H9 (cell line): ENCODE measurements at regions not wholly inside any gene's neighbourhood (a gene's known extent, or its start where the extent isn't known, plus 50 kb on each side); places are given as distances from the start of the nearest gene placed in this dataset.

Experiments used
- DNase-seq: peaks from one replicate; pipeline ENCODE4 v3.0.0-alpha.2; 2017
- H2AFZ ChIP-seq: one replicate; pipeline ENCODE4 v1.6.1; 2013; ENCODE audit warnings: mild to moderate bottlenecking, low read length, control low read depth, moderate library complexity
- H2AK5ac ChIP-seq: 2 replicates; pipeline ENCODE4 v1.6.1; 2013; ENCODE audit warnings: low read length, control low read depth, mixed read lengths; ENCODE audit not compliant: insufficient read length
- H2BK120ac ChIP-seq: one replicate; pipeline ENCODE4 v1.6.1; 2013; ENCODE audit warnings: low read depth, mild to moderate bottlenecking, low read length, control low read depth, inconsistent platforms; ENCODE audit not compliant: poor library complexity, severe bottlenecking
- H2BK12ac ChIP-seq: 2 replicates; pipeline ENCODE4 v1.6.1; 2013; ENCODE audit warnings: low read length, control low read depth, mixed read lengths, low read depth; ENCODE audit not compliant: insufficient read length
- H2BK15ac ChIP-seq: 2 replicates; pipeline ENCODE4 v1.6.1; 2013; ENCODE audit warnings: low read depth, low read length, control low read depth
- H2BK20ac ChIP-seq: one replicate; pipeline ENCODE4 v1.6.1; 2013; ENCODE audit warnings: low read depth, mild to moderate bottlenecking, low read length, control low read depth, inconsistent platforms; ENCODE audit not compliant: poor library complexity, severe bottlenecking
- H2BK5ac ChIP-seq: 2 replicates; pipeline ENCODE4 v1.6.1; 2013; ENCODE audit warnings: low read length, control low read depth, mixed read lengths; ENCODE audit not compliant: insufficient read length
- H3K14ac ChIP-seq: 2 replicates; pipeline ENCODE4 v1.6.1; 2013; ENCODE audit warnings: low read length, control low read depth; ENCODE audit not compliant: insufficient read depth
- H3K18ac ChIP-seq: 2 replicates; pipeline ENCODE4 v1.6.1; 2013; ENCODE audit warnings: low read depth, mild to moderate bottlenecking, mixed read lengths, low read length, control low read depth; ENCODE audit not compliant: insufficient read length
- H3K23ac ChIP-seq: 2 replicates; pipeline ENCODE4 v1.6.1; 2013; ENCODE audit warnings: low read length, control low read depth, mixed read lengths, low read depth; ENCODE audit not compliant: insufficient read length
- H3K23me2 ChIP-seq: 2 replicates; pipeline ENCODE4 v1.6.1; 2013; ENCODE audit warnings: low read depth, mild to moderate bottlenecking, mixed read lengths, low read length, control low read depth; ENCODE audit not compliant: insufficient read length, poor library complexity, severe bottlenecking
- H3K27ac ChIP-seq: 2 replicates; pipeline ENCODE4 v1.5.1; 2013; ENCODE audit warnings: low read length, control low read depth, mixed read lengths, low read depth; ENCODE audit not compliant: insufficient read length
- H3K27me3 ChIP-seq: 2 replicates; pipeline ENCODE4 v1.6.1; 2013; ENCODE audit warnings: low read length, control low read depth, inconsistent platforms; ENCODE audit not compliant: insufficient read depth
- H3K4ac ChIP-seq: 2 replicates; pipeline ENCODE4 v1.6.1; 2013; ENCODE audit warnings: low read depth, mild to moderate bottlenecking, control low read depth, inconsistent platforms, low read length, moderate library complexity
- H3K4me1 ChIP-seq: 2 replicates; pipeline ENCODE4 v1.6.1; 2013; ENCODE audit warnings: low read length, control low read depth, inconsistent platforms; ENCODE audit not compliant: insufficient read depth
- H3K4me2 ChIP-seq: 2 replicates; pipeline ENCODE4 v1.6.1; 2013; ENCODE audit warnings: low read length, control low read depth, mixed read lengths; ENCODE audit not compliant: insufficient read length, insufficient read depth
- H3K56ac ChIP-seq: 2 replicates; pipeline ENCODE4 v1.6.1; 2013; ENCODE audit warnings: low read depth, mild to moderate bottlenecking, mixed read lengths, low read length, control low read depth; ENCODE audit not compliant: insufficient read length
- H3K79me1 ChIP-seq: 2 replicates; pipeline ENCODE4 v1.6.1; 2013; ENCODE audit warnings: low read depth, mild to moderate bottlenecking, moderate library complexity, low read length, control low read depth, inconsistent platforms; ENCODE audit not compliant: insufficient read depth, poor library complexity, severe bottlenecking
- H3K79me2 ChIP-seq: 2 replicates; pipeline ENCODE4 v1.6.1; 2013; ENCODE audit warnings: low read length, control low read depth, inconsistent platforms; ENCODE audit not compliant: insufficient read depth
- H3K9ac ChIP-seq: 2 replicates; pipeline ENCODE4 v1.6.1; 2013; ENCODE audit warnings: low read length, control low read depth, mixed read lengths; ENCODE audit not compliant: insufficient read length; ENCODE audit errors: extremely low read depth
- H3K9me3 ChIP-seq: one replicate; pipeline ENCODE4 v1.6.1; 2013; ENCODE audit warnings: low read depth, low read length, inconsistent platforms; ENCODE audit not compliant: control insufficient read depth
- H3T11ph ChIP-seq: one replicate; pipeline ENCODE4 v1.6.1; 2013; ENCODE audit warnings: mild to moderate bottlenecking, low read length, control low read depth, inconsistent platforms
- H4K20me1 ChIP-seq: one replicate; pipeline ENCODE4 v1.6.1; 2013; ENCODE audit not compliant: control insufficient read depth, insufficient read length, insufficient read depth
- H4K5ac ChIP-seq: 2 replicates; pipeline ENCODE4 v1.6.1; 2013; ENCODE audit warnings: low read depth, mild to moderate bottlenecking, mixed read lengths, low read length, control low read depth; ENCODE audit not compliant: insufficient read length
- H4K8ac ChIP-seq: replicated peaks from 2 replicates; pipeline ENCODE4 v1.6.1; 2013; ENCODE audit warnings: low read length, control low read depth, mixed read lengths, low read depth; ENCODE audit not compliant: insufficient read length
- H4K91ac ChIP-seq: 2 replicates; pipeline ENCODE4 v1.6.1; 2013; ENCODE audit warnings: low read depth, mild to moderate bottlenecking, moderate library complexity, mixed read lengths, low read length, control low read depth; ENCODE audit not compliant: insufficient read length
- H3K27ac Mint-ChIP-seq, 3 experiments: 2 replicates in 2 of 3; 3 replicates in 1 of 3; pipeline ENCODE4 v1.8.0; 2020 to 2021; ENCODE audit warnings: mixed read lengths in 3 of 3, mild to moderate bottlenecking in 1 of 3, moderate library complexity in 1 of 3
- H3K27me3 Mint-ChIP-seq: 2 replicates; pipeline ENCODE4 v1.8.0; 2021; ENCODE audit warnings: low read depth, mild to moderate bottlenecking, moderate library complexity, mixed read lengths
- H3K36me3 Mint-ChIP-seq, 3 experiments: 2 replicates in 2 of 3; 3 replicates in 1 of 3; pipeline ENCODE4 v1.8.0; 2020 to 2021; ENCODE audit warnings: low read depth in 3 of 3, mixed read lengths in 3 of 3; ENCODE audit not compliant: insufficient read depth in 1 of 3
- H3K4me1 Mint-ChIP-seq, 2 experiments: 2 replicates each; pipeline ENCODE4 v1.8.0; 2020; ENCODE audit warnings: mixed read lengths in 2 of 2
- H3K4me3 Mint-ChIP-seq, 2 experiments: 2 replicates in 1 of 2; 3 replicates in 1 of 2; pipeline ENCODE4 v1.8.0; 2020 to 2021; ENCODE audit warnings: mild to moderate bottlenecking in 2 of 2, mixed read lengths in 2 of 2, moderate library complexity in 1 of 2
- H3K9me3 Mint-ChIP-seq, 2 experiments: 2 replicates in 1 of 2; 3 replicates in 1 of 2; pipeline ENCODE4 v1.8.0; 2020; ENCODE audit warnings: mild to moderate bottlenecking in 2 of 2, mixed read lengths in 2 of 2, moderate library complexity in 1 of 2
- CTCF ChIP-seq: fragments of 200-600 bp; sonication (generic); conservative IDR thresholded peaks from 3 replicates; pipeline ENCODE4 v1.8.0; 2021; ENCODE audit warnings: antibody characterized with exemption, mild to moderate bottlenecking
- WGBS: extraction: QIAGEN DNeasy Blood & Tissue Kit; methylation state at CpG from one replicate; pipeline ENCODE4 v1.1.7; 2013; ENCODE audit warnings: missing lambda C conversion rate, low lambda C conversion rate, mixed read lengths; ENCODE audit not compliant: insufficient read length; ENCODE audit errors: extremely low coverage; 5-methylcytosine and 5-hydroxymethylcytosine counted together

DNA sequence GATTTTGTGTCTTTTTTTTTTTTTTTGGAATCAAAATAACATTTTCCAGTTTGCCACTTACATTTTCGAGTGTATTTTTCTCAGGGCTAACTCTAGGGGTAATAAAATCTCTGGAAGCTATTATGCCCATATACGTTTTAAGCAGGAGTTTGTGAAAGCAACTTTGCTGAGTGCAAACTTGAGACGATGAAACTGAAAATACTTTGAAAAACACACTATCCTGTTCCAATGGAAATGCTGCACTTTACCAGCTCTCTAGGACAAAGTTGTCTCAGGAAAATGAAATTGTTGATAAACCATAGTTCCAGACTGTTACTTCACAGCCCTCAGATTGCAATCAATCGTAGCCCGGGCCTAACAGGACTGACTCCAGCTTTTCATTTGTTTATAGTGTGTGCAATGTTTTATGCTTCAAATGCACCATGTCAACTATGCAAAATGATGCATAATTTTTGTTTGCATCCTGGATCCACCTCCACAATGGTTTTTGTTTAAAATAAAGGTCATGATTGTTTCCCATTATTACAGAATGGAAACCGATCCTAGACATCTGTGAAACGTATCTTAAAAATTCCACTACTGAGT is 220.6 kb upstream of the PKN2 start:
- Histone ChIP-seq H4K8ac (no peak overlapping the region), H2AFZ (no peak overlapping the region), H2BK5ac (no peak overlapping the region), H4K5ac (no peak overlapping the region), H3K18ac (no peak overlapping the region), H3K79me1 (no peaks in the 10 kb centered on the region), H2BK20ac (no peak overlapping the region), H3K4me2 (no peak overlapping the region), H4K91ac (no peak overlapping the region), H3K9me3 (no peaks in the 10 kb centered on the region), H2AK5ac (no peak overlapping the region), H3K27me3 (no peaks in the 10 kb centered on the region), H3K23me2 (peaks cover 10% of the 10 kb centered on the region), H4K20me1 (no peaks in the 10 kb centered on the region), H3K56ac (no peak overlapping the region), H3T11ph (no peak overlapping the region), H3K4ac (no peak overlapping the region), H3K14ac (no peak overlapping the region), H3K4me1 (no peaks in the 10 kb centered on the region), H3K9ac (no peak overlapping the region), H2BK120ac (no peak overlapping the region), H3K27ac (no peak overlapping the region), H3K23ac (no peak overlapping the region), H2BK15ac (no peak overlapping the region), H3K79me2 (no peaks in the 10 kb centered on the region), H2BK12ac (no peak overlapping the region)
- peaks cover 4% of the 10 kb centered on the region for H3K27me3 Mint-ChIP-seq
- DNase-seq, result no peak
- peaks cover 3 to 6% of the 10 kb centered on the region in 2 experiments for H3K9me3 Mint-ChIP-seq
- peak overlapping the region in 1 of 2 experiments; percentile 63; a peak in 1 of 5 replicates for H3K4me3 Mint-ChIP-seq
- no peak for TF ChIP-seq CTCF
- H3K27ac Mint-ChIP-seq, result no peak overlapping the region
- H3K4me1 Mint-ChIP-seq, result no peaks in the 10 kb centered on the region
- peaks cover 0 to 7% (median 7%) of the 10 kb centered on the region in 3 experiments; a peak in 4 of 7 replicates for H3K36me3 Mint-ChIP-seq
- no CpG with 5 or more reads among the region's 7 CpGs for WGBS
